ENCODE measurements at regions not wholly inside any gene's neighbourhood (a gene's known extent, or its start where the extent isn't known, plus 50 kb on each side); places are given as distances from the start of the nearest gene placed in this dataset.

- H3K4me2 ChIP-seq (ENCODE audit: low read depth, low read length): no peak overlapping the region
- no peak for TF ChIP-seq EZH2 (optimal IDR thresholded peaks at IDR 0.05; ENCODE audit: low read depth, low read length)
- TF ChIP-seq CTCF (IDR thresholded peaks at IDR 0.05; ENCODE audit: low read length): no peak
- no peak for TF ChIP-seq EZH2phosphoT487 (IDR thresholded peaks at IDR 0.05; ENCODE audit: low read length)
- no peak overlapping the region for H3K4me3 ChIP-seq (ENCODE audit: low read length)
- DNase-seq: no peak
- H3K9me2 ChIP-seq (replicated peaks; ENCODE audit: insufficient read depth, low read length): no peaks in the 10 kb centered on the region
- H3K27ac ChIP-seq (ENCODE audit: low read length): no peak overlapping the region
- H3K9ac ChIP-seq (ENCODE audit: low read length): no peak overlapping the region
- H4K20me1 ChIP-seq (ENCODE audit: insufficient read depth, low read length): no peaks in the 10 kb centered on the region
- H3F3A ChIP-seq (ENCODE audit: insufficient read depth, low read length): no peaks in the 10 kb centered on the region
- no peaks in the 10 kb centered on the region for H3K9me3 ChIP-seq (replicated peaks; ENCODE audit: insufficient read depth, low read length)
- H2AFZ ChIP-seq (ENCODE audit: low read length): no peak overlapping the region
- no peaks in the 10 kb centered on the region for H3K36me3 ChIP-seq (replicated peaks; ENCODE audit: insufficient read depth, low read length)
- H3K27me3 ChIP-seq (replicated peaks; ENCODE audit: insufficient read depth, low read length): no peaks in the 10 kb centered on the region
- no peaks in the 10 kb centered on the region for H3K79me2 ChIP-seq (ENCODE audit: low read length)
- H3K4me1 ChIP-seq (ENCODE audit: low read length): no peaks in the 10 kb centered on the region
These were observed 128.5 kb upstream of the LMNTD1 start for GRCh38 chr12:25681580-25681979.

- H3K9me3 ChIP-seq (replicated peaks; ENCODE audit: insufficient read depth, low read length): no peaks in the 10 kb centered on the region
- no peak overlapping the region for H3K4me2 ChIP-seq (ENCODE audit: low read depth, low read length)
- no peak overlapping the region for H3K9ac ChIP-seq (ENCODE audit: low read length)
- H3F3A ChIP-seq (ENCODE audit: insufficient read depth, low read length): no peaks in the 10 kb centered on the region
- no peak overlapping the region for H3K4me3 ChIP-seq (ENCODE audit: low read length)
- no peaks in the 10 kb centered on the region for H3K27me3 ChIP-seq (replicated peaks; ENCODE audit: insufficient read depth, low read length)
- H2AFZ ChIP-seq (ENCODE audit: low read length): no peak overlapping the region
- no peaks in the 10 kb centered on the region for H3K79me2 ChIP-seq (ENCODE audit: low read length)
- no peaks in the 10 kb centered on the region for H3K4me1 ChIP-seq (ENCODE audit: low read length)
- H3K36me3 ChIP-seq (replicated peaks; ENCODE audit: insufficient read depth, low read length): no peaks in the 10 kb centered on the region
- TF ChIP-seq EZH2phosphoT487 (IDR thresholded peaks at IDR 0.05; ENCODE audit: low read length) (no peak), CTCF (IDR thresholded peaks at IDR 0.05; ENCODE audit: low read length) (no peak), EZH2 (optimal IDR thresholded peaks at IDR 0.05; ENCODE audit: low read depth, low read length) (no peak)
- no peaks in the 10 kb centered on the region for H3K9me2 ChIP-seq (replicated peaks; ENCODE audit: insufficient read depth, low read length)
- DNase-seq: no peak
- no peak overlapping the region for H3K27ac ChIP-seq (ENCODE audit: low read length)
- no peaks in the 10 kb centered on the region for H4K20me1 ChIP-seq (ENCODE audit: insufficient read depth, low read length)
These were observed 129.3 kb upstream of the LMNTD1 start for GRCh38 chr12:25682421-25682820.

GRCh38 chr12:25684070-25684469 lies 131.0 kb upstream of the LMNTD1 start:
- H3K27me3 ChIP-seq (replicated peaks; ENCODE audit: insufficient read depth, low read length): no peaks in the 10 kb centered on the region
- no peak for DNase-seq
- TF ChIP-seq EZH2phosphoT487 (IDR thresholded peaks at IDR 0.05; ENCODE audit: low read length) (no peak), EZH2 (optimal IDR thresholded peaks at IDR 0.05; ENCODE audit: low read depth, low read length) (no peak), CTCF (IDR thresholded peaks at IDR 0.05; ENCODE audit: low read length) (no peak)
- H3K4me3 ChIP-seq (ENCODE audit: low read length): no peak overlapping the region
- no peaks in the 10 kb centered on the region for H3K9me2 ChIP-seq (replicated peaks; ENCODE audit: insufficient read depth, low read length)
- H3K27ac ChIP-seq (ENCODE audit: low read length): no peak overlapping the region
- no peaks in the 10 kb centered on the region for H3K4me1 ChIP-seq (ENCODE audit: low read length)
- H3K4me2 ChIP-seq (ENCODE audit: low read depth, low read length): no peak overlapping the region
- H3F3A ChIP-seq (ENCODE audit: insufficient read depth, low read length): no peaks in the 10 kb centered on the region
- no peaks in the 10 kb centered on the region for H3K9me3 ChIP-seq (replicated peaks; ENCODE audit: insufficient read depth, low read length)
- H3K36me3 ChIP-seq (replicated peaks; ENCODE audit: insufficient read depth, low read length): no peaks in the 10 kb centered on the region
- no peaks in the 10 kb centered on the region for H4K20me1 ChIP-seq (ENCODE audit: insufficient read depth, low read length)
- H3K79me2 ChIP-seq (ENCODE audit: low read length): no peaks in the 10 kb centered on the region
- H3K9ac ChIP-seq (ENCODE audit: low read length): no peak overlapping the region
- H2AFZ ChIP-seq (ENCODE audit: low read length): no peak overlapping the region

All from MM.1S (cell line).